ENCODE measurements at regions not wholly inside any gene's neighbourhood (a gene's known extent, or its start where the extent isn't known, plus 50 kb on each side); places are given as distances from the start of the nearest gene placed in this dataset.

DNA sequence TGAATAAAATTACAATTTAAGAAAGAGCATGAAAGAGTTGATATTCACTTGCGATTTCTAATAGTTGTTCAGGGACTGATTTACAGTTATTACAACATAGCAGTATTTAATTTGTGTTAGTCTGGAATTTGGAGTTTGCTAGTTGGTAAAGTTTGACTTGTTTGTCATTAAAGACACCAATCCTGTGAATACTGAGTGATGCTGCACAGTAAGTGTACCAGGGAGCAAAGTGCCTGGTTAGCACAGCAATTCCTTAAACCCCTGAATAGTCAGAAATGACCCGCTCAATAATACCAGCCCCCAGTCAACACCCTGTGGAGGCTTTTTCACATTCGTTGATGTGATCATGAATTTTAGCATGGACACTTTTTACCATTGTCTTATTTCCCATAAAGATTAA is 122.2 kb upstream of the GC start:
- Mint-ChIP-seq H3K27me3 (ENCODE audit: unreplicated experiment) (no peaks in the 10 kb centered on the region), H3K36me3 (ENCODE audit: unreplicated experiment) (no peaks in the 10 kb centered on the region), H3K9me3 (ENCODE audit: unreplicated experiment) (peaks cover 11% of the 10 kb centered on the region), H3K4me1 (ENCODE audit: unreplicated experiment) (no peaks in the 10 kb centered on the region), H3K27ac (ENCODE audit: unreplicated experiment) (no peak overlapping the region), H3K4me3 (ENCODE audit: unreplicated experiment) (no peak overlapping the region)
- no peak for DNase-seq (ENCODE audit: extremely low spot score, unreplicated experiment)
- TF ChIP-seq, protein P1, sequence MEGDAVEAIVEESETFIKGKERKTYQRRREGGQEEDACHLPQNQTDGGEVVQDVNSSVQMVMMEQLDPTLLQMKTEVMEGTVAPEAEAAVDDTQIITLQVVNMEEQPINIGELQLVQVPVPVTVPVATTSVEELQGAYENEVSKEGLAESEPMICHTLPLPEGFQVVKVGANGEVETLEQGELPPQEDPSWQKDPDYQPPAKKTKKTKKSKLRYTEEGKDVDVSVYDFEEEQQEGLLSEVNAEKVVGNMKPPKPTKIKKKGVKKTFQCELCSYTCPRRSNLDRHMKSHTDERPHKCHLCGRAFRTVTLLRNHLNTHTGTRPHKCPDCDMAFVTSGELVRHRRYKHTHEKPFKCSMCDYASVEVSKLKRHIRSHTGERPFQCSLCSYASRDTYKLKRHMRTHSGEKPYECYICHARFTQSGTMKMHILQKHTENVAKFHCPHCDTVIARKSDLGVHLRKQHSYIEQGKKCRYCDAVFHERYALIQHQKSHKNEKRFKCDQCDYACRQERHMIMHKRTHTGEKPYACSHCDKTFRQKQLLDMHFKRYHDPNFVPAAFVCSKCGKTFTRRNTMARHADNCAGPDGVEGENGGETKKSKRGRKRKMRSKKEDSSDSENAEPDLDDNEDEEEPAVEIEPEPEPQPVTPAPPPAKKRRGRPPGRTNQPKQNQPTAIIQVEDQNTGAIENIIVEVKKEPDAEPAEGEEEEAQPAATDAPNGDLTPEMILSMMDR (IDR thresholded peaks at IDR 0.05), result no peak

DNA sequence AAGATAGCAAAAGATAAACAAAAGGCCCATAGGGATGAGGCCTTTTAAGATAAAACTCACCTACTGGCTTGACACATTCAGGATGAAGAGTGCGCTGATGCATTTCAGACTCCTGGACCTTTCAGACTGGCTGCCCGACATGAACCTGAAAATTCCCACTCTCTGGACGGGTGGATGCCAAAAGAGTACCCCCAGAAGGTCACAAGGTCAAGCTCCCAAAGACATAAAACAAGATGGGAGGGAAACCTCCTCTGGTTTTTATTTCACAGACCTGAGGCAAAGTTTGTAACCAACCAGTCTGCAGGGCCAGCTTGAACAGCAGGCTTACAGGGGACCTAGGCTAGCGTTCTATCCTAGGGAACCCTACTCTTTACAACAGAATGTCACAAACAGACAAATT is 123.2 kb upstream of the GC start:
- no peaks in the 10 kb centered on the region for H3K4me1 Mint-ChIP-seq (ENCODE audit: unreplicated experiment)

DNA sequence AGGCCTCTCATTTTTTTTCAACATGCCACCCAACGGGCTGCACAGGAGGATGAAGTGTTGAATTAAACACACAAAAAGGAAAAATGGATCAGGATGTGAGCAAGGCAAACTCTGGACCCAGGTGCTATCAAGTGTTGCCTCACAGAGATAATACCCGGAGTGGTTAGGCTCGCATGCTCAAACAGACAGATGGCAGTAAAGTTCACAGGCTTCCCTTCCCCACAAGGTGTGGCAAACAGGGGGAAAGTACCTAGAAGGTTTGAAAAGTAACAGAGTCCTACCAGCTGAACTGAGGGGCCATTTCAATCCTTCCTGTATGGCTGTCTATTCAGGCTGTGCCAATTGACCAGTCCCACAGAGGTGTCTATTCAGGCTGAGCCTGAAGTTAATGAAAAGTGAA is 123.9 kb upstream of the GC start:
- H3K4me3 Mint-ChIP-seq (ENCODE audit: unreplicated experiment), result no peak overlapping the region
- H3K36me3 Mint-ChIP-seq (ENCODE audit: unreplicated experiment), result no peaks in the 10 kb centered on the region
- H3K4me1 Mint-ChIP-seq (ENCODE audit: unreplicated experiment), result no peaks in the 10 kb centered on the region
- H3K9me3 Mint-ChIP-seq (ENCODE audit: unreplicated experiment), result peaks cover 11% of the 10 kb centered on the region
- DNase-seq (ENCODE audit: extremely low spot score, unreplicated experiment), result no peak
- TF ChIP-seq, protein P1 (IDR thresholded peaks at IDR 0.05), result no peak
- H3K27ac Mint-ChIP-seq (ENCODE audit: unreplicated experiment), result no peak overlapping the region
- H3K27me3 Mint-ChIP-seq (ENCODE audit: unreplicated experiment), result no peaks in the 10 kb centered on the region

More for the DNA sequence above, 123.2 kb upstream of the GC start:
- DNase-seq (ENCODE audit: extremely low spot score, unreplicated experiment), result no peak
- Mint-ChIP-seq H3K4me3 (ENCODE audit: unreplicated experiment) (no peak overlapping the region), H3K36me3 (ENCODE audit: unreplicated experiment) (no peaks in the 10 kb centered on the region), H3K27ac (ENCODE audit: unreplicated experiment) (no peak overlapping the region), H3K9me3 (ENCODE audit: unreplicated experiment) (peaks cover 11% of the 10 kb centered on the region), H3K27me3 (ENCODE audit: unreplicated experiment) (no peaks in the 10 kb centered on the region)
- TF ChIP-seq, protein P1 (IDR thresholded peaks at IDR 0.05), result no peak

DNA sequence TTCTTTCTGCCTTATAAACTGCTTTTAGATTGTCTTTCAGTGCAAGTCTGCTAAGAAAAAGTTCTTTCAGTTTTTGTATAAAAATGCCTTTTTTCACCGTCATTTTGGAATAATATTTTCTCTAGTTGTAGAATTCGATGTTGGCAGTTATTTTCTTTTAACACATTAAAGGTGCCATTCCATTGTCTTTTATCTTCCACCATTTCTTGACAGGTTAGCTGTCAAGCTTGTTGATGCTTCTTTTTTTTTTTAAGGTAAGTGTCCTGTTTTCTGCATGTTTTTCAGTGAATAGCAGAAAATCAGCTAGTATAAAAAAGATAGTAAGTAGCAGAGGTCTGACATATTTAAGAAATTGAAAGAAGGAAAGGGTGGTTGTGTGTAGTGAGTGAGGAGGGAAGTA is 118.5 kb upstream of the NPFFR2 start:
- no peak for DNase-seq (ENCODE audit: extremely low spot score, unreplicated experiment)
- Mint-ChIP-seq H3K36me3 (ENCODE audit: unreplicated experiment) (no peaks in the 10 kb centered on the region), H3K9me3 (ENCODE audit: unreplicated experiment) (no peaks in the 10 kb centered on the region), H3K27ac (ENCODE audit: unreplicated experiment) (no peak overlapping the region), H3K4me3 (ENCODE audit: unreplicated experiment) (no peak overlapping the region), H3K27me3 (ENCODE audit: unreplicated experiment) (no peaks in the 10 kb centered on the region), H3K4me1 (ENCODE audit: unreplicated experiment) (no peaks in the 10 kb centered on the region)
- TF ChIP-seq, protein P1 (IDR thresholded peaks at IDR 0.05), result no peak

DNA sequence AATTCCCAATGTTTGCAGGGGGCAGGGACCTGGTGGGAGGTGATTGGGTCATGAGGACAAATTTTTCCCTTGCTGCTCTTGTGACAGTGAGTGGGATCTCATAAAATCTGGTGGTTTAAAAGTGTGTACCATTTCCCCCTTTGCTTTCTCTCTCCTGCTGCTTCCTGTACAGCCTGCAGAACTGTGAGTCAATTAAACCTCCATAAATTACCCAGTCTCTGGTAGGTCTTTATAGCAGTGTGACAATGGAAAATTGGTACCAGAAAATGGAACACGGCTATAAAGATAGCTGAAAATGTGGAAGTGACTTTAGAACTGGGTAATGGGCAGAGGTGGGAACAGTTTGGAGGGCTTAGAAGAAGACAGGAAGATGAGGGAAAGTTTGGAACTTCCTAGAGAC is 108.7 kb upstream of the NPFFR2 start:
- Mint-ChIP-seq H3K27ac (ENCODE audit: unreplicated experiment) (no peak overlapping the region), H3K9me3 (ENCODE audit: unreplicated experiment) (no peaks in the 10 kb centered on the region), H3K36me3 (ENCODE audit: unreplicated experiment) (no peaks in the 10 kb centered on the region), H3K4me1 (ENCODE audit: unreplicated experiment) (no peaks in the 10 kb centered on the region), H3K27me3 (ENCODE audit: unreplicated experiment) (no peaks in the 10 kb centered on the region), H3K4me3 (ENCODE audit: unreplicated experiment) (no peak overlapping the region)
- no peak for DNase-seq (ENCODE audit: extremely low spot score, unreplicated experiment)
- TF ChIP-seq, protein P1 (IDR thresholded peaks at IDR 0.05), result no peak

Data from osteocyte (in vitro differentiated cells).